Panc1 (cell line): ENCODE measurements at regions not wholly inside any gene's neighbourhood (a gene's known extent, or its start where the extent isn't known, plus 50 kb on each side); places are given as distances from the start of the nearest gene placed in this dataset.
A peak's percentile ranks its signal among the peaks of the same experiment; 100 is the strongest.

Source experiments
- ATAC-seq: fragments of 200-7000 bp; cut with Tn5 transposase; 2 replicates; pipeline ENCODE4 v1.9.1; 2020; ENCODE audit warnings: mild to moderate bottlenecking, moderate library complexity
- BruUV-seq: library from RNA; stranded (reverse); fragments of 400-500 nt; replicated peaks from 2 replicates; lab custom pipeline; 2021; lab: Mats Ljungman, UMichigan
- CTCF ChIA-PET: fragments of 300-600 bp; sonication (Branson Sonifier 250); formaldehyde crosslinking; loops from one replicate; lab custom pipeline; 2022; ENCODE audit warnings: antibody characterized with exemption; lab: Charles Lee
- POLR2A ChIA-PET: fragments of 300-600 bp; sonication (Branson Sonifier 250); formaldehyde crosslinking; loops from one replicate; lab custom pipeline; 2022; ENCODE audit warnings: antibody characterized with exemption; lab: Charles Lee
- DNase-seq: peaks from one replicate; pipeline ENCODE4 v3.0.0-alpha.2; 2010; ENCODE audit warnings: low read depth, low spot score
- H3K27ac ChIP-seq: 2 replicates; pipeline ENCODE4 v1.5.1; 2011; ENCODE audit warnings: mild to moderate bottlenecking, low read length, inconsistent platforms
- H3K27me3 ChIP-seq: fragments of 200-500 bp; sonication (Bioruptor generic); 2 replicates; pipeline ENCODE4 v1.6.0; 2014; ENCODE audit warnings: low read length, inconsistent platforms; ENCODE audit not compliant: control insufficient read depth, insufficient read depth
- H3K36me3 ChIP-seq: fragments of 200-500 bp; sonication (Bioruptor generic); 2 replicates; pipeline ENCODE4 v1.5.1; 2014; ENCODE audit warnings: inconsistent platforms, mild to moderate bottlenecking, low read length, moderate library complexity; ENCODE audit not compliant: control insufficient read depth, insufficient read depth
- H3K4me1 ChIP-seq: 2 replicates; pipeline ENCODE4 v1.5.1; 2011; ENCODE audit warnings: inconsistent platforms, mild to moderate bottlenecking, low read length, moderate library complexity; ENCODE audit not compliant: control insufficient read depth, insufficient read depth
- H3K4me3 ChIP-seq, 2 experiments: 2 replicates each; pipeline ENCODE4 v1.5.1; 2011 to 2012; ENCODE audit warnings: low read depth in 2 of 2, low read length in 2 of 2, mild to moderate bottlenecking in 2 of 2, inconsistent platforms in 1 of 2, moderate library complexity in 1 of 2
- H3K9me3 ChIP-seq: fragments of 200-500 bp; sonication (Bioruptor generic); 2 replicates; pipeline ENCODE4 v1.5.1; 2014; ENCODE audit warnings: low read depth, mild to moderate bottlenecking, inconsistent platforms, low read length, moderate library complexity; ENCODE audit not compliant: control insufficient read depth, insufficient read depth
- POLR2AphosphoS5 ChIP-seq: IDR thresholded peaks from 2 replicates; pipeline ENCODE4 v1.6.1; 2012; ENCODE audit warnings: mild to moderate bottlenecking, low read depth, low read length, moderate library complexity
- SIN3A ChIP-seq: IDR thresholded peaks from 2 replicates; pipeline ENCODE4 v1.6.1; 2012; ENCODE audit warnings: low read depth, mild to moderate bottlenecking, low read length, moderate library complexity, borderline replicate concordance; ENCODE audit not compliant: insufficient read depth
- TCF7L2 ChIP-seq: IDR thresholded peaks from 2 replicates; pipeline ENCODE4 v1.6.1; 2011; ENCODE audit warnings: mild to moderate bottlenecking, low read depth, low read length, inconsistent platforms
- in situ Hi-C: cut with HindIII; loops from 2 replicates; pipeline ENCODE4 v1.10.0; 2016; ENCODE audit warnings: low sequenced_read_pairs, low pct_unique_long_range_greater_than_20kb
- intact Hi-C: fragments of 100-400 bp; cut with micrococcal nuclease; formaldehyde crosslinking; loops from one replicate; pipeline ENCODE4 v1.10.0; 2022; ENCODE audit not compliant: unreplicated experiment
- TF ChIP-seq, protein P1 (sequence below): fragments of 450-650 bp; IDR thresholded peaks from 2 replicates; pipeline ENCODE4 v1.5.1; 2017; ENCODE audit warnings: mild to moderate bottlenecking
- TF ChIP-seq, protein P2 (sequence below), 2 experiments: IDR thresholded peaks; 2 replicates each; pipeline ENCODE4 v1.6.1; 2011 to 2012; ENCODE audit warnings: low read depth in 2 of 2, control low read depth in 1 of 2, low read length in 1 of 2, mild to moderate bottlenecking in 1 of 2, moderate library complexity in 1 of 2; ENCODE audit not compliant: insufficient read depth in 1 of 2

DNA sequence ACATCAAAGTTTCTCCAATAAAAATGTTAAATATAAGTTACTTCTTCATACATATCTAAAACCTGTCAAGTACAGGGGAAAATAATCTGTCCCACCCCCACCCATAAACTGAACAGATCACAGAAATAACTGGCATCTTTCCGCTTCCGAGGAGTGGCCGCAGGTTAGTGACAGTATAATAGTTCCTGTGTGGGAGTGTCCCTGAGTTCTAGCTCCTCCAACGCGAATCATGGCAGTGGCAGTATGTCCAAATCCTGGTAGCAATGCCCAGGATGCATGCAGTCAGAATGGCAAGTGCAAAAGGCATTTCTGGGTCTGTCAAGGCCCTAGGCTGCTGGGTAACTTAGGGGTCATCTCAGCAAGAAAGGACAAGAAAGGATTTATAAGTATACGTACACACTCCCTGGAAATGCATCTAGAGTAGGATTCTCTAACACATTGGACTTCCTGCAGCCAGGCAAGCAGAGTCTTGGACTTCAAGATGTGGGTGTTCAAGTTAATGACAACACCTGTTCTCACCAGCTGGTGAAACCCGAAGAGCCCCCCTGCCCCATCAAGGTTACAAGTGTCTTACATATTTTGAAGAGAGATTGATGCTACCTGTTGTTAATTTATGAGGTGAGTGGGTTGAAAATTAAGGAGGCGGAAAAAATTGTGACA lies 94.4 kb upstream of the COL1A2 start:
- in situ Hi-C loops, result no loop called here
- Histone ChIP-seq H3K36me3 (no peaks in the 10 kb centered on the region), H3K9me3 (no peaks in the 10 kb centered on the region), H3K4me1 (peaks cover 7% of the 10 kb centered on the region), H3K27me3 (no peaks in the 10 kb centered on the region), H3K27ac (peak overlapping the region; percentile 30; the same call in 1 of the 2 replicates), H3K4me3 (no peak overlapping the region)
- ChIA-PET CTCF (interaction anchor here (0.6 kb wide), 2 partner anchors 101 to 1390 kb away, joined by 3 to 8 read pairs; no protein-coding TSS in a partner anchor), POLR2A (interaction anchor here (0.6 kb wide), 1 partner anchor 102 kb away, joined by 3 read pairs; no protein-coding TSS in a partner anchor)
- DNase-seq (no peak), ATAC-seq (no peak)
- intact Hi-C loops, result no loop called here
- no TSS peak for BruUV-seq
- TF ChIP-seq, protein P1, sequence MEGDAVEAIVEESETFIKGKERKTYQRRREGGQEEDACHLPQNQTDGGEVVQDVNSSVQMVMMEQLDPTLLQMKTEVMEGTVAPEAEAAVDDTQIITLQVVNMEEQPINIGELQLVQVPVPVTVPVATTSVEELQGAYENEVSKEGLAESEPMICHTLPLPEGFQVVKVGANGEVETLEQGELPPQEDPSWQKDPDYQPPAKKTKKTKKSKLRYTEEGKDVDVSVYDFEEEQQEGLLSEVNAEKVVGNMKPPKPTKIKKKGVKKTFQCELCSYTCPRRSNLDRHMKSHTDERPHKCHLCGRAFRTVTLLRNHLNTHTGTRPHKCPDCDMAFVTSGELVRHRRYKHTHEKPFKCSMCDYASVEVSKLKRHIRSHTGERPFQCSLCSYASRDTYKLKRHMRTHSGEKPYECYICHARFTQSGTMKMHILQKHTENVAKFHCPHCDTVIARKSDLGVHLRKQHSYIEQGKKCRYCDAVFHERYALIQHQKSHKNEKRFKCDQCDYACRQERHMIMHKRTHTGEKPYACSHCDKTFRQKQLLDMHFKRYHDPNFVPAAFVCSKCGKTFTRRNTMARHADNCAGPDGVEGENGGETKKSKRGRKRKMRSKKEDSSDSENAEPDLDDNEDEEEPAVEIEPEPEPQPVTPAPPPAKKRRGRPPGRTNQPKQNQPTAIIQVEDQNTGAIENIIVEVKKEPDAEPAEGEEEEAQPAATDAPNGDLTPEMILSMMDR, result no peak
- TF ChIP-seq SIN3A (no peak), POLR2AphosphoS5 (no peak), TCF7L2 (no peak)
- TF ChIP-seq, protein P2, sequence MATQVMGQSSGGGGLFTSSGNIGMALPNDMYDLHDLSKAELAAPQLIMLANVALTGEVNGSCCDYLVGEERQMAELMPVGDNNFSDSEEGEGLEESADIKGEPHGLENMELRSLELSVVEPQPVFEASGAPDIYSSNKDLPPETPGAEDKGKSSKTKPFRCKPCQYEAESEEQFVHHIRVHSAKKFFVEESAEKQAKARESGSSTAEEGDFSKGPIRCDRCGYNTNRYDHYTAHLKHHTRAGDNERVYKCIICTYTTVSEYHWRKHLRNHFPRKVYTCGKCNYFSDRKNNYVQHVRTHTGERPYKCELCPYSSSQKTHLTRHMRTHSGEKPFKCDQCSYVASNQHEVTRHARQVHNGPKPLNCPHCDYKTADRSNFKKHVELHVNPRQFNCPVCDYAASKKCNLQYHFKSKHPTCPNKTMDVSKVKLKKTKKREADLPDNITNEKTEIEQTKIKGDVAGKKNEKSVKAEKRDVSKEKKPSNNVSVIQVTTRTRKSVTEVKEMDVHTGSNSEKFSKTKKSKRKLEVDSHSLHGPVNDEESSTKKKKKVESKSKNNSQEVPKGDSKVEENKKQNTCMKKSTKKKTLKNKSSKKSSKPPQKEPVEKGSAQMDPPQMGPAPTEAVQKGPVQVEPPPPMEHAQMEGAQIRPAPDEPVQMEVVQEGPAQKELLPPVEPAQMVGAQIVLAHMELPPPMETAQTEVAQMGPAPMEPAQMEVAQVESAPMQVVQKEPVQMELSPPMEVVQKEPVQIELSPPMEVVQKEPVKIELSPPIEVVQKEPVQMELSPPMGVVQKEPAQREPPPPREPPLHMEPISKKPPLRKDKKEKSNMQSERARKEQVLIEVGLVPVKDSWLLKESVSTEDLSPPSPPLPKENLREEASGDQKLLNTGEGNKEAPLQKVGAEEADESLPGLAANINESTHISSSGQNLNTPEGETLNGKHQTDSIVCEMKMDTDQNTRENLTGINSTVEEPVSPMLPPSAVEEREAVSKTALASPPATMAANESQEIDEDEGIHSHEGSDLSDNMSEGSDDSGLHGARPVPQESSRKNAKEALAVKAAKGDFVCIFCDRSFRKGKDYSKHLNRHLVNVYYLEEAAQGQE (IDR thresholded peaks at IDR 0.05; ENCODE audit: insufficient read depth in 1 of 2, low read depth in 2 of 2, low read length in 1 of 2), result no peak

DNA sequence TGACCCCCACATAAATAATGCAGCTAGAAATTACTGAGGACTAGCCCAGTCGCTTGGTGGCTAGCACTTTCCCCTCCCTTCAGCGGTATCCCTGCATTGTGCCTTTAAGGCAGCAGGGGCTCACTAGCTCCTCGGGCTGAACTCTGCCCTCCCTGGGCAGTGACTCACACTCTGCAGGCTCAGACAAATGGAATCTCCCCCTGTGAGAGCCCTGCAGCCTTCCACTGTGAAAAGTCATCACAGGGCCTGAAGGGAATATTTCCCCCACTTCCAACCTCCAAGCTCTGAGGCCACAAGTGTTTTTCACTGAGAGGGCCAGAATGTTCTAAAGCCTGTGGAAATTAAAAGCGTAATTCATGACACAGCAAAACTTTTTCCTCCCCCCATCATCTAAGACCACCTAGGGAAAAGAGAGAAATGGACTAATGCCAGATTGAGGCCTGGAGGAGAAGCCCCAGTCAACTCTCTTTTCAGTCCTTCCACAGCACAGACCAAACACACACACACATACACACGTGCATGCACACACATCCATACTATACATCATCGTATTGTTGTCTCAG lies 93.6 kb upstream of the COL1A2 start:
- ChIA-PET CTCF (interaction anchor here (0.6 kb wide), 3 partner anchors 101 to 1389 kb away, joined by 3 to 8 read pairs (median 5); no protein-coding TSS in a partner anchor), POLR2A (no interaction called here)
- BruUV-seq, result no TSS peak

More for the DNA sequence above, 93.6 kb upstream of the COL1A2 start:
- intact Hi-C loops (no loop called here), in situ Hi-C loops (no loop called here)
- H3K36me3 ChIP-seq, result no peaks in the 10 kb centered on the region
- H3K4me3 ChIP-seq, result no peak overlapping the region; a peak in 1 of 4 replicates
- ATAC-seq (peak; percentile 100), DNase-seq (peak; percentile 67)
- H3K27me3 ChIP-seq, result no peaks in the 10 kb centered on the region
- peaks cover 7% of the 10 kb centered on the region for H3K4me1 ChIP-seq
- peak overlapping the region; percentile 55 for H3K27ac ChIP-seq
- no peak for TF ChIP-seq SIN3A
- TF ChIP-seq POLR2AphosphoS5, result no peak; the same call in 1 of the 2 replicates
- TF ChIP-seq, protein P1, result no peak
- TF ChIP-seq, protein P2 (IDR thresholded peaks at IDR 0.05; ENCODE audit: insufficient read depth in 1 of 2, low read depth in 2 of 2, low read length in 1 of 2), result no peak
- TF ChIP-seq TCF7L2, result no peak
- H3K9me3 ChIP-seq, result no peaks in the 10 kb centered on the region
